K562 (cell line): ENCODE measurements at regions not wholly inside any gene's neighbourhood (a gene's known extent, or its start where the extent isn't known, plus 50 kb on each side); places are given as distances from the start of the nearest gene placed in this dataset.
A peak's percentile ranks its signal among the peaks of the same experiment; 100 is the strongest.

Source experiments
- ATAC-seq: fragments of 200-7000 bp; cut with Tn5 transposase; 3 replicates; pipeline ENCODE4 v1.9.1; 2020; ENCODE audit warnings: moderate library complexity
- BruUV-seq: library from RNA; stranded (reverse); fragments of 400-500 nt; replicated peaks from 2 replicates; lab custom pipeline; 2021; lab: Mats Ljungman, UMichigan
- CTCF ChIA-PET: fragments of 300-600 bp; formaldehyde crosslinking; extraction: SDS; loops from one replicate; lab custom pipeline; 2021; ENCODE audit warnings: low intra/inter-chr PET ratio; lab: Yijun Ruan, JAX
- POLR2A ChIA-PET: fragments of 300-600, 350-650 bp; sonication (Branson Sonifier 250); formaldehyde crosslinking; extraction: SDS; loops from one replicate; lab custom pipeline; 2021; ENCODE audit warnings: antibody characterized with exemption, inconsistent platforms; lab: Yijun Ruan, JAX
- DNase-seq, 4 experiments: peaks; one replicate each; pipeline versions ENCODE4 v3.0.0 to v3.0.0-alpha.2; 2011 to 2018; ENCODE audit warnings: low spot score in 3 of 4, mixed read lengths in 3 of 4; ENCODE audit errors: extremely low read depth in 1 of 4
- FAIRE-seq: peaks from 2 replicates; lab custom pipeline; 2011; peaks lifted over from hg19 to GRCh38; lab: Jason Lieb, UNC
- H2AFZ ChIP-seq: 2 replicates; pipeline ENCODE4 v1.6.0; 2011; ENCODE audit warnings: low read depth, low read length, control low read depth, inconsistent platforms
- H3K27ac ChIP-seq: fragments of 200-600 bp; 3 replicates; pipeline ENCODE4 v1.8.0; 2011; ENCODE audit warnings: low read depth, mild to moderate bottlenecking, control low read depth, inconsistent platforms, low read length, moderate library complexity, mixed read lengths; ENCODE audit errors: extremely low read depth
- H3K27me3 ChIP-seq, 2 experiments: fragments of 300-600 bp in 1 of 2; 2 replicates in 1 of 2; 3 replicates in 1 of 2; pipeline versions ENCODE4 v1.6.0 to v1.8.0; 2011; ENCODE audit warnings: inconsistent platforms in 2 of 2, low read length in 2 of 2, mild to moderate bottlenecking in 1 of 2, mixed read lengths in 1 of 2, moderate library complexity in 1 of 2; ENCODE audit not compliant: control insufficient read depth in 2 of 2, insufficient read depth in 2 of 2
- H3K36me3 ChIP-seq: fragments of 300-600 bp; 3 replicates; pipeline ENCODE4 v1.8.0; 2011; ENCODE audit warnings: mild to moderate bottlenecking, low read length, inconsistent platforms; ENCODE audit not compliant: control insufficient read depth, insufficient read depth
- H3K4me1 ChIP-seq, 2 experiments: fragments of 200-600 bp in 1 of 2; replicated peaks in 1 of 2; 2 replicates in 1 of 2; 3 replicates in 1 of 2; pipeline versions ENCODE4 v1.5.1 to v1.8.0; 2011; ENCODE audit warnings: inconsistent platforms in 2 of 2, low read length in 2 of 2, mild to moderate bottlenecking in 1 of 2, mixed read lengths in 1 of 2, moderate library complexity in 1 of 2; ENCODE audit not compliant: control insufficient read depth in 2 of 2, insufficient read depth in 2 of 2
- H3K4me2 ChIP-seq: 2 replicates; pipeline ENCODE4 v1.6.1; 2011; ENCODE audit warnings: low read length, control low read depth, inconsistent platforms, mixed read lengths; ENCODE audit not compliant: insufficient read depth
- H3K4me3 ChIP-seq: fragments of 200-600 bp; sonication (generic), shearing (Covaris generic); 2 replicates; pipeline ENCODE4 v1.5.1; 2016; ENCODE audit warnings: control low read depth, inconsistent platforms
- H3K79me2 ChIP-seq: fragments of 200-600 bp; 3 replicates; pipeline ENCODE4 v1.8.0; 2011; ENCODE audit warnings: low read length, inconsistent platforms; ENCODE audit not compliant: control insufficient read depth, insufficient read depth
- H3K9ac ChIP-seq, 2 experiments: 2 replicates each; pipeline versions ENCODE4 v1.6.0 to v1.6.1; 2011; ENCODE audit warnings: low read depth in 2 of 2, low read length in 2 of 2, control low read depth in 1 of 2, inconsistent platforms in 1 of 2, mild to moderate bottlenecking in 1 of 2, mixed read lengths in 1 of 2; ENCODE audit not compliant: insufficient read depth in 1 of 2
- H3K9me1 ChIP-seq: one replicate; pipeline ENCODE4 v1.6.0; 2011; ENCODE audit warnings: inconsistent platforms, mild to moderate bottlenecking, low read length, moderate library complexity; ENCODE audit not compliant: control insufficient read depth, insufficient read depth
- H3K9me3 ChIP-seq: replicated peaks from 2 replicates; pipeline ENCODE4 v1.5.1; 2011; ENCODE audit warnings: low read depth, low read length, inconsistent platforms; ENCODE audit not compliant: control insufficient read depth, insufficient read depth
- H4K20me1 ChIP-seq: replicated peaks from 2 replicates; pipeline ENCODE4 v1.6.1; 2011; ENCODE audit warnings: low read length, inconsistent platforms, mixed read lengths; ENCODE audit not compliant: control insufficient read depth, insufficient read depth
- RNF219 ChIP-seq: fragments of 250-450 bp; sonication (Bioruptor Pico); IDR thresholded peaks from 2 replicates; pipeline ENCODE4 v1.5.0; 2022; ENCODE audit warnings: mild to moderate bottlenecking
- ZBTB12 ChIP-seq: fragments of 250-450 bp; sonication (Bioruptor Pico); IDR thresholded peaks from 2 replicates; pipeline ENCODE4 v1.4.0; 2020
- ZNF184 ChIP-seq: sonication (generic); formaldehyde crosslinking; IDR thresholded peaks from 2 replicates; pipeline ENCODE4 v1.5.0; 2020; ENCODE audit warnings: missing genetic modification reagents
- WGBS: fragments of 100-300 bp; shearing (Covaris generic); methylation state at CpG from one replicate; pipeline ENCODE4 v1.1.6; 2016; ENCODE audit warnings: low coverage, mixed read lengths; ENCODE audit not compliant: insufficient coverage; ENCODE audit errors: missing lambda C conversion rate; 5-methylcytosine and 5-hydroxymethylcytosine counted together
- in situ Hi-C: fragments of 300-500 bp; cut with MboI; formaldehyde crosslinking; loops from 4 replicates; pipeline ENCODE4 v1.15.0; 2018; ENCODE audit warnings: inconsistent platforms, mixed read lengths
- intact Hi-C: fragments of 100-400 bp; cut with micrococcal nuclease; formaldehyde crosslinking; loops from 2 replicates; pipeline ENCODE4 v1.14.2; 2022

- Histone ChIP-seq H2AFZ (no peak overlapping the region), H3K27me3 (peaks cover 3 to 20% of the 10 kb centered on the region in 2 experiments; a peak in 3 of 5 replicates), H3K27ac (no peak overlapping the region), H3K9me3 (0 out of 2 replicates have a peak, but pooled peaks cover 1% of the 10 kb centered on the region), H3K36me3 (no peaks in the 10 kb centered on the region), H4K20me1 (no peaks in the 10 kb centered on the region; the same call in 1 of the 2 replicates), H3K79me2 (no peaks in the 10 kb centered on the region), H3K4me3 (no peak overlapping the region), H3K4me2 (no peak overlapping the region), H3K9me1 (no peaks in the 10 kb centered on the region), H3K9ac (no peak overlapping the region), H3K4me1 (no peaks in the 10 kb centered on the region)
- in situ Hi-C loops = no loop called here
- FAIRE-seq (peak; percentile 97), DNase-seq (no peak), ATAC-seq (no peak)
- BruUV-seq = no TSS peak
- POLR2A ChIA-PET = no interaction called here
- WGBS = 3% methylated on average over 14 of the region's 14 CpGs
- intact Hi-C loops = no loop called here
- TF ChIP-seq ZBTB12 (no peak), ZNF184 (CRISPR knock-in tag) (no peak), RNF219 (CRISPR knock-in tag) (no peak)
- CTCF ChIA-PET = no interaction called here
Measured at GRCh38 chr12:38149395-38150073, 167.0 kb upstream of the ALG10B start.
